Hepatocyte (in vitro differentiated cells): ENCODE measurements at regions not wholly inside any gene's neighbourhood (a gene's known extent, or its start where the extent isn't known, plus 50 kb on each side); places are given as distances from the start of the nearest gene placed in this dataset.

Experiments
- DNase-seq: peaks from one replicate; pipeline ENCODE4 v3.0.0-alpha.2; 2016; ENCODE audit warnings: low spot score
- H2AFZ ChIP-seq: fragments of 200-600 bp; sonication (generic); 2 replicates; pipeline ENCODE4 v1.6.0; 2016; ENCODE audit warnings: antibody characterized with exemption, mild to moderate bottlenecking
- H3K27ac ChIP-seq: fragments of 200-600 bp; sonication (generic); 2 replicates; pipeline ENCODE4 v1.5.1; 2016; ENCODE audit warnings: mild to moderate bottlenecking
- H3K27me3 ChIP-seq: fragments of 200-600 bp; sonication (generic); 2 replicates; pipeline ENCODE4 v1.6.1; 2016
- H3K36me3 ChIP-seq: fragments of 200-600 bp; sonication (generic); replicated peaks from 2 replicates; pipeline ENCODE4 v1.5.1; 2016; ENCODE audit warnings: low read depth; ENCODE audit not compliant: insufficient read depth
- H3K4me1 ChIP-seq: fragments of 200-600 bp; sonication (generic); 2 replicates; pipeline ENCODE4 v1.5.1; 2016; ENCODE audit warnings: mild to moderate bottlenecking, moderate library complexity; ENCODE audit not compliant: insufficient read depth
- H3K4me2 ChIP-seq: fragments of 200-600 bp; sonication (generic); 2 replicates; pipeline ENCODE4 v1.6.0; 2016
- H3K4me3 ChIP-seq: fragments of 200-600 bp; sonication (generic); 2 replicates; pipeline ENCODE4 v1.5.1; 2016; ENCODE audit warnings: mild to moderate bottlenecking
- H3K79me2 ChIP-seq: fragments of 200-600 bp; sonication (generic); 2 replicates; pipeline ENCODE4 v1.6.0; 2017; ENCODE audit warnings: mild to moderate bottlenecking
- H3K9me2 ChIP-seq: fragments of 200-600 bp; sonication (generic); replicated peaks from 2 replicates; pipeline ENCODE4 v1.6.0; 2017; ENCODE audit warnings: mild to moderate bottlenecking; ENCODE audit not compliant: insufficient read depth
- H3K9me3 ChIP-seq: fragments of 200-600 bp; sonication (generic); 2 replicates; pipeline ENCODE4 v1.5.1; 2016; ENCODE audit warnings: low read depth, mild to moderate bottlenecking
- H4K20me1 ChIP-seq: fragments of 200-600 bp; sonication (generic); 2 replicates; pipeline ENCODE4 v1.6.0; 2016; ENCODE audit warnings: mild to moderate bottlenecking; ENCODE audit not compliant: insufficient read depth, poor library complexity, severe bottlenecking
- EZH2 ChIP-seq: fragments of 200-600 bp; sonication (generic); IDR thresholded peaks from 2 replicates; pipeline ENCODE4 v1.6.1; 2016; ENCODE audit warnings: antibody characterized with exemption, mild to moderate bottlenecking, borderline replicate concordance
- EZH2phosphoT487 ChIP-seq: fragments of 200-600 bp; sonication (generic); IDR thresholded peaks from one replicate; pipeline ENCODE4 v1.6.1; 2018; ENCODE audit warnings: antibody characterized with exemption, mild to moderate bottlenecking, low read depth, moderate library complexity; ENCODE audit not compliant: unreplicated experiment, severe bottlenecking
- WGBS: methylation state at CpG from one replicate; pipeline ENCODE4 v1.1.6; 2016; ENCODE audit warnings: low lambda C conversion rate; ENCODE audit errors: missing lambda C conversion rate; 5-methylcytosine and 5-hydroxymethylcytosine counted together
- TF ChIP-seq, protein P1 (sequence below): fragments of 200-600 bp; sonication (generic); IDR thresholded peaks from 2 replicates; pipeline ENCODE4 v1.5.1; 2016; ENCODE audit warnings: antibody characterized with exemption, mild to moderate bottlenecking; ENCODE audit not compliant: poor library complexity

DNA sequence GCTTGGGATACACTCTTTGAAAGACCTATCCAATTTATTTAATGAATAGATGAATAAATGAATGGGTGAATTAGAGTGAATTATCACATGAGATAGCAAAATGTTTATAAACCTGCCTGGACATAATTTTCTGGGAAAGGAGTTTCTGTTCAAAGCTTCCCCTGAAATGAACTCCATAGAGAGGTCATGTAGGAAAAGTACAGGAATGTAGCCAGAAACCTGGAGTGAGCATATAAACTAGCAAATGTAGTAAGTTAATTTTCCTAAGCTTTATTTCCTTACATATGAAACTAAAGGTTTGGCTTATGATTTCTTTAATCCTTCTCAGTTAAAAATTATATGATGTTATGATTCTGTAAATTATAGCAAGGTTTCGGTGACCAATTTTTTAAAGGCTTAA lies 380.3 kb upstream of the RSPO3 start:
- 88% methylated on average over 1 of the region's 1 CpG for WGBS

DNA sequence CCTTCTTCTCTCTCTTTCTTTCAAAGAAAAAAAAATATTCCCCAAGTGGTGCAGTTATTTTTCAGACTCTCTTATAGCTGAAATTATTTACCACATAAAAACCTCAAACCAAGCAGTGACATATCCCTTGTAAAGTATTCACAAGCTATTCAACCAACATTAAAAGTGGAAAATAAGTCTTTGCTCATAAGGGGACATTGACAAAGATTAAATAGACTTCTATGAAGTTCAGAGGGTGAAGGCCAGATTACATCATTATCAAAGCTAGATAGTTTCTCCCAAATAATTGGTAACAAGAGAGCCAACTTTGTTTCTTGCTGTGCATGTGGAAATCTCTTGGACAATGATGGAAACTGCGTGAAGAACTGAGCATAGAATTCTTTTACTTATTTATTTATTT lies 379.8 kb upstream of the RSPO3 start:
- Histone ChIP-seq H3K4me3 (no peak overlapping the region), H3K79me2 (no peaks in the 10 kb centered on the region), H3K27ac (no peak overlapping the region), H3K9me2 (no peaks in the 10 kb centered on the region), H2AFZ (no peak overlapping the region), H3K4me2 (no peak overlapping the region), H3K36me3 (no peaks in the 10 kb centered on the region), H3K27me3 (no peaks in the 10 kb centered on the region), H3K4me1 (peaks cover 4% of the 10 kb centered on the region), H3K9me3 (no peaks in the 10 kb centered on the region), H4K20me1 (no peaks in the 10 kb centered on the region)
- DNase-seq: no peak
- TF ChIP-seq EZH2 (no peak), EZH2phosphoT487 (no peak)
- TF ChIP-seq, protein P1, sequence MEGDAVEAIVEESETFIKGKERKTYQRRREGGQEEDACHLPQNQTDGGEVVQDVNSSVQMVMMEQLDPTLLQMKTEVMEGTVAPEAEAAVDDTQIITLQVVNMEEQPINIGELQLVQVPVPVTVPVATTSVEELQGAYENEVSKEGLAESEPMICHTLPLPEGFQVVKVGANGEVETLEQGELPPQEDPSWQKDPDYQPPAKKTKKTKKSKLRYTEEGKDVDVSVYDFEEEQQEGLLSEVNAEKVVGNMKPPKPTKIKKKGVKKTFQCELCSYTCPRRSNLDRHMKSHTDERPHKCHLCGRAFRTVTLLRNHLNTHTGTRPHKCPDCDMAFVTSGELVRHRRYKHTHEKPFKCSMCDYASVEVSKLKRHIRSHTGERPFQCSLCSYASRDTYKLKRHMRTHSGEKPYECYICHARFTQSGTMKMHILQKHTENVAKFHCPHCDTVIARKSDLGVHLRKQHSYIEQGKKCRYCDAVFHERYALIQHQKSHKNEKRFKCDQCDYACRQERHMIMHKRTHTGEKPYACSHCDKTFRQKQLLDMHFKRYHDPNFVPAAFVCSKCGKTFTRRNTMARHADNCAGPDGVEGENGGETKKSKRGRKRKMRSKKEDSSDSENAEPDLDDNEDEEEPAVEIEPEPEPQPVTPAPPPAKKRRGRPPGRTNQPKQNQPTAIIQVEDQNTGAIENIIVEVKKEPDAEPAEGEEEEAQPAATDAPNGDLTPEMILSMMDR: no peak
- 90% methylated on average over 1 of the region's 1 CpG for WGBS

More for the DNA sequence above, 380.3 kb upstream of the RSPO3 start:
- no peak for DNase-seq
- Histone ChIP-seq H2AFZ (no peak overlapping the region), H3K4me2 (no peak overlapping the region), H3K36me3 (no peaks in the 10 kb centered on the region), H3K9me2 (no peaks in the 10 kb centered on the region), H3K27ac (no peak overlapping the region), H3K4me3 (no peak overlapping the region), H3K27me3 (no peaks in the 10 kb centered on the region), H3K4me1 (peaks cover 4% of the 10 kb centered on the region), H4K20me1 (no peaks in the 10 kb centered on the region), H3K9me3 (no peaks in the 10 kb centered on the region), H3K79me2 (no peaks in the 10 kb centered on the region)
- TF ChIP-seq EZH2 (no peak), EZH2phosphoT487 (no peak)
- TF ChIP-seq, protein P1: no peak

- Histone ChIP-seq H3K36me3 (no peaks in the 10 kb centered on the region), H3K4me2 (no peak overlapping the region), H3K27me3 (no peaks in the 10 kb centered on the region), H3K4me3 (no peak overlapping the region), H3K79me2 (no peaks in the 10 kb centered on the region), H3K9me3 (no peaks in the 10 kb centered on the region), H2AFZ (no peak overlapping the region), H4K20me1 (no peaks in the 10 kb centered on the region), H3K4me1 (peaks cover 3% of the 10 kb centered on the region), H3K9me2 (no peaks in the 10 kb centered on the region), H3K27ac (no peak overlapping the region)
- TF ChIP-seq EZH2: no peak
- TF ChIP-seq, protein P1: no peak
- no peak for TF ChIP-seq EZH2phosphoT487
- no peak for DNase-seq
- 87% methylated on average over 3 of the region's 3 CpGs for WGBS
Observed at GRCh38 chr6:126743076-126743475, 375.4 kb upstream of the RSPO3 start.
